IMR-90 (cell line): ENCODE measurements at regions not wholly inside any gene's neighbourhood (a gene's known extent, or its start where the extent isn't known, plus 50 kb on each side); places are given as distances from the start of the nearest gene placed in this dataset.

Experiments
- ATAC-seq: fragments of 200-7000 bp; cut with Tn5 transposase; 2 replicates; pipeline ENCODE4 v1.9.1; 2020; ENCODE audit warnings: low read depth, mild to moderate bottlenecking, moderate library complexity
- BruUV-seq: library from RNA; stranded (reverse); fragments of 400-500 nt; replicated peaks from 2 replicates; lab custom pipeline; 2021; lab: Mats Ljungman, UMichigan
- CTCF ChIA-PET: fragments of 300-600 bp; formaldehyde crosslinking; extraction: SDS; loops from one replicate; lab custom pipeline; 2021; ENCODE audit warnings: antibody characterized with exemption; lab: Yijun Ruan, JAX
- POLR2A ChIA-PET: fragments of 300-600 bp; sonication (Branson Sonifier 250); formaldehyde crosslinking; loops from one replicate; lab custom pipeline; 2022; ENCODE audit warnings: antibody characterized with exemption; ENCODE audit not compliant: unreplicated experiment; lab: Charles Lee
- DNase-seq: peaks from one replicate; pipeline ENCODE4 v3.0.0; 2013
- H2AFZ ChIP-seq: replicated peaks from 2 replicates; pipeline ENCODE3; 2013; ENCODE audit warnings: low read length, mild to moderate bottlenecking; ENCODE audit not compliant: poor library complexity
- H2AK5ac ChIP-seq: 2 replicates; pipeline ENCODE4 v1.6.1; 2013; ENCODE audit warnings: low read depth, low read length, inconsistent platforms
- H2AK9ac ChIP-seq: replicated peaks from 2 replicates; pipeline ENCODE3; 2013; ENCODE audit warnings: mild to moderate bottlenecking, low read depth, low read length, moderate library complexity; ENCODE audit not compliant: poor library complexity
- H2BK120ac ChIP-seq: 2 replicates; pipeline ENCODE4 v1.6.1; 2013; ENCODE audit warnings: low read depth, low read length, inconsistent platforms
- H2BK15ac ChIP-seq: 3 replicates; pipeline ENCODE4 v1.6.1; 2013; ENCODE audit warnings: low read depth, low read length, inconsistent platforms
- H2BK20ac ChIP-seq: 2 replicates; pipeline ENCODE4 v1.6.1; 2013; ENCODE audit warnings: low read depth, mild to moderate bottlenecking, inconsistent platforms, low read length, moderate library complexity
- H2BK5ac ChIP-seq: 2 replicates; pipeline ENCODE4 v1.6.1; 2013; ENCODE audit warnings: mild to moderate bottlenecking, low read depth, low read length, inconsistent platforms; ENCODE audit not compliant: poor library complexity, severe bottlenecking
- H3K14ac ChIP-seq: replicated peaks from 2 replicates; pipeline ENCODE4 v1.6.1; 2013; ENCODE audit warnings: low read depth, low read length, inconsistent platforms
- H3K18ac ChIP-seq: 2 replicates; pipeline ENCODE4 v1.6.1; 2013; ENCODE audit warnings: low read depth, low read length, control low read depth
- H3K23ac ChIP-seq: 2 replicates; pipeline ENCODE4 v1.6.1; 2013; ENCODE audit warnings: low read depth, low read length, inconsistent platforms
- H3K27ac ChIP-seq: 2 replicates; pipeline ENCODE4 v1.5.1; 2013; ENCODE audit warnings: mild to moderate bottlenecking, control low read depth, low read length; ENCODE audit not compliant: insufficient read depth
- H3K27me3 ChIP-seq: 2 replicates; pipeline ENCODE4 v1.6.1; 2013; ENCODE audit warnings: low read length; ENCODE audit not compliant: control insufficient read depth, insufficient read depth
- H3K36me3 ChIP-seq: 2 replicates; pipeline ENCODE4 v1.6.1; 2013; ENCODE audit warnings: low read length, mixed read lengths; ENCODE audit not compliant: control insufficient read depth, insufficient read depth
- H3K4ac ChIP-seq: 2 replicates; pipeline ENCODE4 v1.6.1; 2013; ENCODE audit warnings: low read depth, low read length, inconsistent platforms
- H3K4me1 ChIP-seq: 2 replicates; pipeline ENCODE4 v1.6.1; 2013; ENCODE audit warnings: low read length, mixed read lengths; ENCODE audit not compliant: control insufficient read depth, insufficient read depth
- H3K4me2 ChIP-seq: 2 replicates; pipeline ENCODE4 v1.6.1; 2013; ENCODE audit warnings: low read depth, mild to moderate bottlenecking, control low read depth, low read length, moderate library complexity
- H3K4me3 ChIP-seq: 2 replicates; pipeline ENCODE4 v1.5.1; 2013; ENCODE audit warnings: low read depth, mild to moderate bottlenecking, control low read depth, low read length, moderate library complexity; ENCODE audit not compliant: insufficient read depth
- H3K56ac ChIP-seq: 2 replicates; pipeline ENCODE4 v1.6.1; 2013; ENCODE audit warnings: low read length, inconsistent platforms; ENCODE audit not compliant: insufficient read depth; ENCODE audit errors: extremely low read depth
- H3K79me1 ChIP-seq, 2 experiments: 2 replicates each; pipeline ENCODE4 v1.6.1; 2013; ENCODE audit warnings: low read length in 2 of 2, inconsistent platforms in 1 of 2, low read depth in 1 of 2
- H3K9ac ChIP-seq: 2 replicates; pipeline ENCODE4 v1.6.1; 2013; ENCODE audit warnings: low read depth, low read length, control low read depth
- H3K9me1 ChIP-seq: 2 replicates; pipeline ENCODE4 v1.6.1; 2013; ENCODE audit warnings: low read length, inconsistent platforms; ENCODE audit not compliant: insufficient read depth
- H3K9me3 ChIP-seq: 2 replicates; pipeline ENCODE4 v1.6.1; 2013; ENCODE audit warnings: low read length; ENCODE audit not compliant: control insufficient read depth, insufficient read depth
- H4K20me1 ChIP-seq: 2 replicates; pipeline ENCODE4 v1.6.1; 2013; ENCODE audit warnings: low read length, inconsistent platforms; ENCODE audit not compliant: insufficient read depth
- H4K5ac ChIP-seq: 2 replicates; pipeline ENCODE4 v1.6.1; 2013; ENCODE audit warnings: mild to moderate bottlenecking, low read depth, low read length, control low read depth
- H4K8ac ChIP-seq, 2 experiments: 2 replicates each; pipeline ENCODE4 v1.6.1; 2013; ENCODE audit warnings: low read depth in 2 of 2, low read length in 2 of 2, control low read depth in 1 of 2, inconsistent platforms in 1 of 2
- H4K91ac ChIP-seq: 2 replicates; pipeline ENCODE4 v1.6.1; 2013; ENCODE audit warnings: low read depth, low read length, inconsistent platforms; ENCODE audit not compliant: insufficient read depth
- BHLHE40 ChIP-seq: fragments of 150-350 bp; IDR thresholded peaks from 2 replicates; pipeline ENCODE4 v1.6.1; 2016; ENCODE audit warnings: mild to moderate bottlenecking, low read depth, low read length
- CEBPB ChIP-seq: IDR thresholded peaks from 2 replicates; pipeline ENCODE4 v1.6.1; 2012; ENCODE audit warnings: low read depth, low read length, improper control_type of control experiment
- CHD1 ChIP-seq: IDR thresholded peaks from 2 replicates; pipeline ENCODE4 v1.6.1; 2012; ENCODE audit warnings: low read depth, low read length, improper control_type of control experiment
- CTCF ChIP-seq: conservative IDR thresholded peaks from 2 replicates; pipeline ENCODE4 v1.5.1; 2012; ENCODE audit warnings: mild to moderate bottlenecking, low read depth, low read length, improper control_type of control experiment
- ELK1 ChIP-seq: fragments of 150-350 bp; IDR thresholded peaks from 2 replicates; pipeline ENCODE4 v1.6.1; 2016; ENCODE audit warnings: low read depth, mild to moderate bottlenecking, low read length, moderate library complexity, borderline replicate concordance
- FOS ChIP-seq: fragments of 150-350 bp; IDR thresholded peaks from 2 replicates; pipeline ENCODE4 v1.6.1; 2016; ENCODE audit warnings: low read depth, low read length
- MAFK ChIP-seq: IDR thresholded peaks from 2 replicates; pipeline ENCODE4 v1.6.1; 2012; ENCODE audit warnings: low read depth, low read length, improper control_type of control experiment
- MAZ ChIP-seq: IDR thresholded peaks from 2 replicates; pipeline ENCODE4 v1.6.1; 2012; ENCODE audit warnings: low read depth, mild to moderate bottlenecking, low read length, improper control_type of control experiment, moderate library complexity, borderline replicate concordance
- MXI1 ChIP-seq: IDR thresholded peaks from 2 replicates; pipeline ENCODE4 v1.6.1; 2012; ENCODE audit warnings: low read depth, mild to moderate bottlenecking, low read length, moderate library complexity, borderline replicate concordance
- NFE2L2 ChIP-seq: fragments of 150-350 bp; IDR thresholded peaks from 2 replicates; pipeline ENCODE4 v1.6.1; 2016; ENCODE audit warnings: low read depth, mild to moderate bottlenecking, low read length
- POLR2A ChIP-seq: IDR thresholded peaks from 2 replicates; pipeline ENCODE4 v1.6.1; 2012; ENCODE audit warnings: mild to moderate bottlenecking, low read depth, low read length
- RAD21 ChIP-seq: IDR thresholded peaks from 2 replicates; pipeline ENCODE4 v1.6.1; 2012; ENCODE audit warnings: low read length, improper control_type of control experiment
- RCOR1 ChIP-seq: IDR thresholded peaks from 2 replicates; pipeline ENCODE4 v1.6.1; 2012; ENCODE audit warnings: mild to moderate bottlenecking, low read length, improper control_type of control experiment; ENCODE audit not compliant: insufficient replicate concordance
- RFX5 ChIP-seq: IDR thresholded peaks from 2 replicates; pipeline ENCODE4 v1.8.0; 2012; ENCODE audit warnings: low read depth, mild to moderate bottlenecking, low read length, moderate library complexity
- SMC3 ChIP-seq: fragments of 150-350 bp; IDR thresholded peaks from 2 replicates; pipeline ENCODE4 v1.6.1; 2016; ENCODE audit warnings: low read depth, mild to moderate bottlenecking, antibody characterized with exemption, low read length, moderate library complexity
- USF2 ChIP-seq: fragments of 150-350 bp; IDR thresholded peaks from 2 replicates; pipeline ENCODE4 v1.6.1; 2017; ENCODE audit warnings: mild to moderate bottlenecking, antibody characterized with exemption, low read length, low read depth
- WGBS, 2 experiments: methylation state at CpG; one replicate each; pipeline versions ENCODE4 v1.1.5 to v1.1.7; 2013; ENCODE audit warnings: missing lambda C conversion rate in 2 of 2; ENCODE audit not compliant: insufficient read length in 1 of 2; ENCODE audit errors: extremely low coverage in 2 of 2; 5-methylcytosine and 5-hydroxymethylcytosine counted together
- dilution Hi-C: fragments of 300-500 bp; cut with HindIII; formaldehyde crosslinking; loops from one replicate; pipeline ENCODE4 v1.14.3; 2018; ENCODE audit warnings: low sequenced_read_pairs; ENCODE audit not compliant: unreplicated experiment
- in situ Hi-C: fragments of 300-500 bp; cut with MboI; formaldehyde crosslinking; loops from 3 replicates; pipeline ENCODE4 v1.14.3; 2019; ENCODE audit warnings: low sequenced_read_pairs, inconsistent platforms, mixed read lengths
- intact Hi-C: fragments of 100-400 bp; cut with micrococcal nuclease; formaldehyde crosslinking; loops from 2 replicates; pipeline ENCODE4 v1.10.0; 2022

GRCh38 chr13:108084840-108085239 is 130.5 kb downstream of the LIG4 start:
- H3K18ac ChIP-seq: no peak overlapping the region
- H3K4ac ChIP-seq: no peak overlapping the region
- H4K5ac ChIP-seq: no peak overlapping the region
- ChIA-PET CTCF (no interaction called here), POLR2A (no interaction called here)
- no peak overlapping the region for H3K14ac ChIP-seq
- H2AFZ ChIP-seq: no peak overlapping the region
- BruUV-seq: no TSS peak
- ATAC-seq (no peak), DNase-seq (no peak)
- no peak overlapping the region for H2AK9ac ChIP-seq
- in situ Hi-C loops: no loop called here
- H2BK15ac ChIP-seq: no peak overlapping the region
- intact Hi-C loops: loop anchor here (5.0 kb wide), 1 partner anchor 218 kb away; a partner anchor contains a TSS
- H3K23ac ChIP-seq: no peak overlapping the region
- no peak overlapping the region for H4K91ac ChIP-seq
- no peak for TF ChIP-seq MAFK
- TF ChIP-seq BHLHE40: no peak
- TF ChIP-seq RFX5: no peak
- no peak for TF ChIP-seq USF2
- no peak for TF ChIP-seq RAD21
- TF ChIP-seq CHD1: no peak
- TF ChIP-seq SMC3: no peak
- no peak for TF ChIP-seq CEBPB
- TF ChIP-seq CTCF: no peak
- no peak for TF ChIP-seq POLR2A
- no peak for TF ChIP-seq ELK1
- no peak for TF ChIP-seq MXI1
- TF ChIP-seq RCOR1: no peak
- no peak for TF ChIP-seq NFE2L2
- no peak for TF ChIP-seq MAZ
- no peak for TF ChIP-seq FOS
- dilution Hi-C loops: no loop called here
- no peak overlapping the region for H3K9ac ChIP-seq
- no peaks in the 10 kb centered on the region for H3K79me1 ChIP-seq
- no peak overlapping the region for H3K4me2 ChIP-seq
- no peak overlapping the region for H2BK20ac ChIP-seq
- H2BK120ac ChIP-seq: no peak overlapping the region
- H3K27me3 ChIP-seq: peaks cover 3% of the 10 kb centered on the region; the same call in 1 of the 2 replicates
- WGBS, 2 experiments: no CpG with 5 or more reads among the region's 3 CpGs
- no peak overlapping the region for H2AK5ac ChIP-seq
- H3K36me3 ChIP-seq: no peaks in the 10 kb centered on the region
- no peaks in the 10 kb centered on the region for H3K9me3 ChIP-seq
- H3K27ac ChIP-seq: no peak overlapping the region
- no peaks in the 10 kb centered on the region for H3K9me1 ChIP-seq
- H3K4me1 ChIP-seq: no peaks in the 10 kb centered on the region
- H4K8ac ChIP-seq: no peak overlapping the region
- H4K20me1 ChIP-seq: no peaks in the 10 kb centered on the region
- no peak overlapping the region for H2BK5ac ChIP-seq
- no peak overlapping the region for H3K4me3 ChIP-seq
- no peak overlapping the region for H3K56ac ChIP-seq
